ENCODE measurements at regions not wholly inside any gene's neighbourhood (a gene's known extent, or its start where the extent isn't known, plus 50 kb on each side); places are given as distances from the start of the nearest gene placed in this dataset.

GRCh38 chr1:221013691-221014660 is 134.7 kb downstream of the HLX start:
- TF ChIP-seq CTCF (IDR thresholded peaks at IDR 0.05) (no peak), EP300 (IDR thresholded peaks at IDR 0.05) (no peak), POLR2A (IDR thresholded peaks at IDR 0.05) (no peak)
